ELF-1 (cell line): ENCODE measurements at regions not wholly inside any gene's neighbourhood (a gene's known extent, or its start where the extent isn't known, plus 50 kb on each side); places are given as distances from the start of the nearest gene placed in this dataset.

ENCODE experiments used
- DNase-seq: peaks from one replicate; pipeline ENCODE4 v3.0.0-alpha.2; 2016; ENCODE audit warnings: low read depth, low spot score

- DNase-seq: no peak
Observed at GRCh38 chr3:21142031-21142430, 609.0 kb downstream of the ZNF385D start.

GRCh38 chr3:21140785-21141184 lies 610.2 kb downstream of the ZNF385D start:
- DNase-seq: no peak

GRCh38 chr3:21138085-21138484 lies 612.9 kb downstream of the ZNF385D start:
- DNase-seq: no peak

- DNase-seq: no peak
Observed at GRCh38 chr3:21132896-21133295, 618.1 kb downstream of the ZNF385D start.

GRCh38 chr3:21120826-21121225 lies 630.2 kb downstream of the ZNF385D start:
- DNase-seq: no peak

GRCh38 chr3:21117370-21117769 lies 633.6 kb downstream of the ZNF385D start:
- DNase-seq: no peak

GRCh38 chr3:21109056-21109455 lies 642.0 kb downstream of the ZNF385D start:
- no peak for DNase-seq

- no peak for DNase-seq
Observed at GRCh38 chr3:21105784-21106183, 645.2 kb downstream of the ZNF385D start.

- DNase-seq: no peak
Observed at GRCh38 chr3:21100656-21101359, 650.2 kb downstream of the ZNF385D start.

GRCh38 chr3:21094686-21095085 lies 656.3 kb downstream of the ZNF385D start:
- no peak for DNase-seq

GRCh38 chr3:21073561-21073960 lies 677.4 kb downstream of the ZNF385D start:
- no peak for DNase-seq

GRCh38 chr3:21067031-21067813 lies 683.8 kb downstream of the ZNF385D start:
- DNase-seq: no peak

- no peak for DNase-seq
Observed at GRCh38 chr3:21062831-21063294, 688.1 kb downstream of the ZNF385D start.

- no peak for DNase-seq
Observed at GRCh38 chr3:21059404-21059803, 691.6 kb downstream of the ZNF385D start.

- DNase-seq: no peak
Observed at GRCh38 chr3:21056293-21056692, 694.7 kb downstream of the ZNF385D start.

- no peak for DNase-seq
Observed at GRCh38 chr3:21055015-21055414, 696.0 kb downstream of the ZNF385D start.

GRCh38 chr3:21054064-21054463 lies 696.9 kb downstream of the ZNF385D start:
- DNase-seq: no peak

- no peak for DNase-seq
Observed at GRCh38 chr3:21049334-21050062, 701.5 kb downstream of the ZNF385D start.

GRCh38 chr3:21043139-21043538 lies 707.9 kb downstream of the ZNF385D start:
- DNase-seq: no peak

- no peak for DNase-seq
Observed at GRCh38 chr3:21042184-21042583, 708.8 kb downstream of the ZNF385D start.

- no peak for DNase-seq
Observed at GRCh38 chr3:21041621-21042020, 709.4 kb downstream of the ZNF385D start.

GRCh38 chr3:21036888-21037287 lies 714.1 kb downstream of the ZNF385D start:
- DNase-seq: no peak
